ENCODE measurements at regions not wholly inside any gene's neighbourhood (a gene's known extent, or its start where the extent isn't known, plus 50 kb on each side); places are given as distances from the start of the nearest gene placed in this dataset.
"Not testable (repeated sequence)": the region's sequence is repeated elsewhere in the genome, so short reads cannot be mapped to it uniquely, and the experiment has no call there.

GRCh38 chr3:16069149-16069922, 105.1 kb upstream of the GALNT15 start:
- in situ Hi-C loops (cut with HindIII; ENCODE audit: low sequenced_read_pairs) = no loop called here

- in situ Hi-C loops (cut with HindIII; ENCODE audit: low sequenced_read_pairs) = no loop called here
Measured at GRCh38 chr3:16070707-16071106, 103.8 kb upstream of the GALNT15 start.

- in situ Hi-C loops (cut with HindIII; ENCODE audit: low sequenced_read_pairs) = no loop called here
Measured at GRCh38 chr3:16071206-16071605, 103.3 kb upstream of the GALNT15 start.

- in situ Hi-C loops (cut with HindIII; ENCODE audit: low sequenced_read_pairs) = no loop called here
Measured at GRCh38 chr3:16072420-16073110, 101.9 kb upstream of the GALNT15 start.

GRCh38 chr3:16073203-16073602, 101.3 kb upstream of the GALNT15 start:
- in situ Hi-C loops (cut with HindIII; ENCODE audit: low sequenced_read_pairs) = no loop called here

GRCh38 chr3:16073990-16074671, 100.3 kb upstream of the GALNT15 start:
- in situ Hi-C loops (cut with HindIII; ENCODE audit: low sequenced_read_pairs) = not testable (repeated sequence)

- in situ Hi-C loops (cut with HindIII; ENCODE audit: low sequenced_read_pairs) = no loop called here
Measured at GRCh38 chr3:16075647-16076046, 98.8 kb upstream of the GALNT15 start.

GRCh38 chr3:16076564-16076963, 97.9 kb upstream of the GALNT15 start:
- in situ Hi-C loops (cut with HindIII; ENCODE audit: low sequenced_read_pairs) = no loop called here

GRCh38 chr3:16077146-16077545, 97.3 kb upstream of the GALNT15 start:
- in situ Hi-C loops (cut with HindIII; ENCODE audit: low sequenced_read_pairs) = not testable (repeated sequence)

- in situ Hi-C loops (cut with HindIII; ENCODE audit: low sequenced_read_pairs) = not testable (repeated sequence)
Measured at GRCh38 chr3:16077681-16078080, 96.8 kb upstream of the GALNT15 start.

- in situ Hi-C loops (cut with HindIII; ENCODE audit: low sequenced_read_pairs) = no loop called here
Measured at GRCh38 chr3:16079519-16079918, 95.0 kb upstream of the GALNT15 start.

- in situ Hi-C loops (cut with HindIII; ENCODE audit: low sequenced_read_pairs) = no loop called here
Measured at GRCh38 chr3:16081661-16082060, 92.8 kb upstream of the GALNT15 start.

- in situ Hi-C loops (cut with HindIII; ENCODE audit: low sequenced_read_pairs) = no loop called here
Measured at GRCh38 chr3:16084887-16085286, 89.6 kb upstream of the GALNT15 start.

GRCh38 chr3:16085410-16085809, 89.1 kb upstream of the GALNT15 start:
- in situ Hi-C loops (cut with HindIII; ENCODE audit: low sequenced_read_pairs) = no loop called here

GRCh38 chr3:16085884-16086608, 88.4 kb upstream of the GALNT15 start:
- in situ Hi-C loops (cut with HindIII; ENCODE audit: low sequenced_read_pairs) = no loop called here

GRCh38 chr3:16086690-16087089, 87.8 kb upstream of the GALNT15 start:
- in situ Hi-C loops (cut with HindIII; ENCODE audit: low sequenced_read_pairs) = no loop called here

- in situ Hi-C loops (cut with HindIII; ENCODE audit: low sequenced_read_pairs) = no loop called here
Measured at GRCh38 chr3:16088496-16088895, 86.0 kb upstream of the GALNT15 start.

GRCh38 chr3:16089521-16089920, 85.0 kb upstream of the GALNT15 start:
- in situ Hi-C loops (cut with HindIII; ENCODE audit: low sequenced_read_pairs) = no loop called here

- in situ Hi-C loops (cut with HindIII; ENCODE audit: low sequenced_read_pairs) = no loop called here
Measured at GRCh38 chr3:16090024-16090423, 84.5 kb upstream of the GALNT15 start.

- in situ Hi-C loops (cut with HindIII; ENCODE audit: low sequenced_read_pairs) = no loop called here
Measured at GRCh38 chr3:16090706-16091105, 83.8 kb upstream of the GALNT15 start.

GRCh38 chr3:16092923-16093322, 81.6 kb upstream of the GALNT15 start:
- in situ Hi-C loops (cut with HindIII; ENCODE audit: low sequenced_read_pairs) = no loop called here

All from endothelial cell of hepatic sinusoid (primary cell).